ENCODE measurements at regions not wholly inside any gene's neighbourhood (a gene's known extent, or its start where the extent isn't known, plus 50 kb on each side); places are given as distances from the start of the nearest gene placed in this dataset.

DNA sequence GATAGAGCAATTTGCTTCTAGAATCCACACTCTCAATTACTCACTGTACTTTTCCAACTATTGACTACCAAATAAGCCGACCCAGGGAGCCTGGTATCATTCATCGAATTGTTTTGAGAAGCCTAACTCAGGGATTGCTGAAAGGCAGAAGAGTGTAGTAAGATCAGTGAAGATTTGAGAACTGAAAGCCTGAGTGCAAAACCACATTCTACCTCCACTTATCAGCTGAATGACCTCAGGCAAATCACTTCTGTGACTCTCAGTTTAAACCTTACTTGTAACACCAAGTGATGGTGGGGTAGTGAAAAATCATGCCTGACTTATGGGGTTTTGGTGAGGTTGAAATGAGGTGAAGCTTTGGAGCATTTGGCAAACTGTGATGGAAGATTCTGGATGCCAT lies 126.1 kb upstream of the MAX start:
- TF ChIP-seq, protein P1, sequence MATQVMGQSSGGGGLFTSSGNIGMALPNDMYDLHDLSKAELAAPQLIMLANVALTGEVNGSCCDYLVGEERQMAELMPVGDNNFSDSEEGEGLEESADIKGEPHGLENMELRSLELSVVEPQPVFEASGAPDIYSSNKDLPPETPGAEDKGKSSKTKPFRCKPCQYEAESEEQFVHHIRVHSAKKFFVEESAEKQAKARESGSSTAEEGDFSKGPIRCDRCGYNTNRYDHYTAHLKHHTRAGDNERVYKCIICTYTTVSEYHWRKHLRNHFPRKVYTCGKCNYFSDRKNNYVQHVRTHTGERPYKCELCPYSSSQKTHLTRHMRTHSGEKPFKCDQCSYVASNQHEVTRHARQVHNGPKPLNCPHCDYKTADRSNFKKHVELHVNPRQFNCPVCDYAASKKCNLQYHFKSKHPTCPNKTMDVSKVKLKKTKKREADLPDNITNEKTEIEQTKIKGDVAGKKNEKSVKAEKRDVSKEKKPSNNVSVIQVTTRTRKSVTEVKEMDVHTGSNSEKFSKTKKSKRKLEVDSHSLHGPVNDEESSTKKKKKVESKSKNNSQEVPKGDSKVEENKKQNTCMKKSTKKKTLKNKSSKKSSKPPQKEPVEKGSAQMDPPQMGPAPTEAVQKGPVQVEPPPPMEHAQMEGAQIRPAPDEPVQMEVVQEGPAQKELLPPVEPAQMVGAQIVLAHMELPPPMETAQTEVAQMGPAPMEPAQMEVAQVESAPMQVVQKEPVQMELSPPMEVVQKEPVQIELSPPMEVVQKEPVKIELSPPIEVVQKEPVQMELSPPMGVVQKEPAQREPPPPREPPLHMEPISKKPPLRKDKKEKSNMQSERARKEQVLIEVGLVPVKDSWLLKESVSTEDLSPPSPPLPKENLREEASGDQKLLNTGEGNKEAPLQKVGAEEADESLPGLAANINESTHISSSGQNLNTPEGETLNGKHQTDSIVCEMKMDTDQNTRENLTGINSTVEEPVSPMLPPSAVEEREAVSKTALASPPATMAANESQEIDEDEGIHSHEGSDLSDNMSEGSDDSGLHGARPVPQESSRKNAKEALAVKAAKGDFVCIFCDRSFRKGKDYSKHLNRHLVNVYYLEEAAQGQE (IDR thresholded peaks at IDR 0.05; ENCODE audit: low read depth, low read length) = no peak
- no peak for TF ChIP-seq CTCF (IDR thresholded peaks at IDR 0.05)
- TF ChIP-seq, protein P2, sequence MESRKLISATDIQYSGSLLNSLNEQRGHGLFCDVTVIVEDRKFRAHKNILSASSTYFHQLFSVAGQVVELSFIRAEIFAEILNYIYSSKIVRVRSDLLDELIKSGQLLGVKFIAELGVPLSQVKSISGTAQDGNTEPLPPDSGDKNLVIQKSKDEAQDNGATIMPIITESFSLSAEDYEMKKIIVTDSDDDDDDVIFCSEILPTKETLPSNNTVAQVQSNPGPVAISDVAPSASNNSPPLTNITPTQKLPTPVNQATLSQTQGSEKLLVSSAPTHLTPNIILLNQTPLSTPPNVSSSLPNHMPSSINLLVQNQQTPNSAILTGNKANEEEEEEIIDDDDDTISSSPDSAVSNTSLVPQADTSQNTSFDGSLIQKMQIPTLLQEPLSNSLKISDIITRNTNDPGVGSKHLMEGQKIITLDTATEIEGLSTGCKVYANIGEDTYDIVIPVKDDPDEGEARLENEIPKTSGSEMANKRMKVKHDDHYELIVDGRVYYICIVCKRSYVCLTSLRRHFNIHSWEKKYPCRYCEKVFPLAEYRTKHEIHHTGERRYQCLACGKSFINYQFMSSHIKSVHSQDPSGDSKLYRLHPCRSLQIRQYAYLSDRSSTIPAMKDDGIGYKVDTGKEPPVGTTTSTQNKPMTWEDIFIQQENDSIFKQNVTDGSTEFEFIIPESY (IDR thresholded peaks at IDR 0.05; ENCODE audit: borderline replicate concordance, low read depth) = no peak
- no peak for TF ChIP-seq POLR2AphosphoS5 (IDR thresholded peaks at IDR 0.05; ENCODE audit: low read depth, low read length)
- no peak for TF ChIP-seq SIN3A (IDR thresholded peaks at IDR 0.05; ENCODE audit: borderline replicate concordance, low read depth, low read length)
- TF ChIP-seq YY1 (IDR thresholded peaks at IDR 0.05; ENCODE audit: low read depth) = no peak
- TF ChIP-seq FOXM1 (IDR thresholded peaks at IDR 0.05; ENCODE audit: low read depth) = no peak

All from SK-N-SH (cell line).